B cell (primary cell): ENCODE measurements at regions not wholly inside any gene's neighbourhood (a gene's known extent, or its start where the extent isn't known, plus 50 kb on each side); places are given as distances from the start of the nearest gene placed in this dataset.

Source experiments
- ATAC-seq: fragments of 200-7000 bp; cut with Tn5 transposase; one replicate; pipeline ENCODE4 v1.10.0; 2021; ENCODE audit warnings: low read depth, mild to moderate bottlenecking, moderate number of reproducible peaks, moderate library complexity
- CTCF ChIA-PET: fragments of 350-600 bp; sonication (Branson Sonifier 250); formaldehyde crosslinking; loops from one replicate; lab custom pipeline; 2021; ENCODE audit warnings: antibody characterized with exemption, inconsistent platforms; lab: Charles Lee
- POLR2A ChIA-PET: fragments of 350-600 bp; sonication (Branson Sonifier 250); formaldehyde crosslinking; loops from one replicate; lab custom pipeline; 2021; ENCODE audit warnings: antibody characterized with exemption; lab: Charles Lee
- DNase-seq: peaks from one replicate; pipeline ENCODE4 v3.0.0; 2013
- H2AFZ ChIP-seq: 2 replicates; pipeline ENCODE4 v1.6.1; 2012; ENCODE audit warnings: mild to moderate bottlenecking, low read depth, low read length; ENCODE audit not compliant: insufficient read depth, poor library complexity, severe bottlenecking
- H3K27ac ChIP-seq, 2 donors: 1 replicate in 1 of 2; 2 replicates in 1 of 2; pipeline ENCODE4 v1.5.1; 2012 to 2013; ENCODE audit warnings: low read length in 2 of 2, mild to moderate bottlenecking in 2 of 2, moderate library complexity in 1 of 2
- H3K27me3 ChIP-seq, 4 experiments: fragments of 200-600 bp in 1 of 4; sonication (generic) in 1 of 4; replicated peaks in 1 of 4; 1 replicate in 2 of 4; 2 replicates in 2 of 4; pipeline versions ENCODE4 v1.6.1 to v1.7.0; 2013 to 2016; ENCODE audit warnings: low read length in 3 of 4, mild to moderate bottlenecking in 2 of 4, mixed read lengths in 1 of 4, moderate library complexity in 1 of 4; ENCODE audit not compliant: insufficient read depth in 4 of 4, control insufficient read depth in 3 of 4; ENCODE audit errors: control extremely low read depth in 1 of 4
- H3K36me3 ChIP-seq, 2 experiments: replicated peaks in 1 of 2; 1 replicate in 1 of 2; 2 replicates in 1 of 2; pipeline versions ENCODE4 v1.6.1 to v1.7.1; 2013; ENCODE audit warnings: low read length in 1 of 2; ENCODE audit not compliant: insufficient read depth in 2 of 2, control insufficient read depth in 1 of 2; ENCODE audit errors: control extremely low read depth in 1 of 2, extremely low read depth in 1 of 2
- H3K4me1 ChIP-seq, 2 donors: fragments of 200-600 bp in 1 of 2; sonication (generic) in 1 of 2; 1 replicate in 1 of 2; 2 replicates in 1 of 2; pipeline versions ENCODE4 v1.5.1 to v1.6.1; 2013 to 2017; ENCODE audit warnings: low read length in 2 of 2; ENCODE audit not compliant: control insufficient read depth in 2 of 2, insufficient read depth in 2 of 2
- H3K4me2 ChIP-seq: replicated peaks from 2 replicates; pipeline ENCODE3; 2012; ENCODE audit warnings: mild to moderate bottlenecking, low read depth, low read length; ENCODE audit not compliant: poor library complexity, severe bottlenecking
- H3K4me3 ChIP-seq, 5 experiments: fragments of 200-600 bp in 1 of 5; sonication (generic) in 1 of 5; 1 replicate in 3 of 5; 2 replicates in 2 of 5; pipeline versions ENCODE4 v1.5.1 to v1.7.0; 2011 to 2016; ENCODE audit warnings: low read length in 4 of 5, mild to moderate bottlenecking in 4 of 5, low read depth in 2 of 5, control low read depth in 1 of 5, moderate library complexity in 1 of 5; ENCODE audit not compliant: insufficient read depth in 1 of 5; ENCODE audit errors: control extremely low read depth in 1 of 5, extremely low read depth in 1 of 5
- H3K79me2 ChIP-seq: fragments of 200-600 bp; sonication (generic); one replicate; pipeline ENCODE4 v1.6.0; 2016; ENCODE audit warnings: low read length; ENCODE audit not compliant: control insufficient read depth, insufficient read depth
- H3K9ac ChIP-seq: fragments of 200-600 bp; sonication (generic); 2 replicates; pipeline ENCODE4 v1.6.1; 2017; ENCODE audit warnings: mild to moderate bottlenecking, low read length, moderate library complexity
- H3K9me3 ChIP-seq, 3 donors: one replicate each; pipeline versions ENCODE4 v1.6.1 to v1.7.1; 2013; ENCODE audit warnings: low read length in 2 of 3; ENCODE audit not compliant: control insufficient read depth in 2 of 3, insufficient read depth in 1 of 3; ENCODE audit errors: control extremely low read depth in 1 of 3
- H4K20me1 ChIP-seq: 2 replicates; pipeline ENCODE4 v1.6.0; 2012; ENCODE audit warnings: mild to moderate bottlenecking, low read length; ENCODE audit not compliant: insufficient read depth, control insufficient read depth, poor library complexity, severe bottlenecking
- H3K27ac Mint-ChIP-seq: one replicate; pipeline ENCODE4 v1.8.0; 2021; ENCODE audit warnings: mixed read lengths
- H3K27me3 Mint-ChIP-seq: one replicate; pipeline ENCODE4 v1.8.0; 2021; ENCODE audit warnings: mixed read lengths
- H3K4me1 Mint-ChIP-seq: one replicate; pipeline ENCODE4 v1.8.0; 2021; ENCODE audit warnings: mixed read lengths
- H3K4me3 Mint-ChIP-seq: one replicate; pipeline ENCODE4 v1.8.0; 2021; ENCODE audit warnings: mixed read lengths
- H3K9me3 Mint-ChIP-seq: one replicate; pipeline ENCODE4 v1.8.0; 2022; ENCODE audit warnings: mixed read lengths; ENCODE audit not compliant: insufficient read depth
- EZH2 ChIP-seq: IDR thresholded peaks from 2 replicates; pipeline ENCODE4 v1.6.1; 2012; ENCODE audit warnings: borderline replicate concordance, low read depth, mild to moderate bottlenecking, moderate library complexity, low read length; ENCODE audit not compliant: insufficient read depth, poor library complexity, severe bottlenecking
- WGBS: methylation state at CpG from one replicate; pipeline ENCODE4 v1.1.5; 2013; ENCODE audit warnings: missing lambda C conversion rate; ENCODE audit not compliant: insufficient coverage; 5-methylcytosine and 5-hydroxymethylcytosine counted together
- intact Hi-C: fragments of 100-400 bp; cut with micrococcal nuclease; formaldehyde crosslinking; loops from one replicate; pipeline ENCODE4 v1.10.0; 2022
- TF ChIP-seq, protein P1 (sequence below): fragments of 200-600 bp; IDR thresholded peaks from one replicate; pipeline ENCODE4 v1.8.0; 2022; ENCODE audit warnings: antibody characterized with exemption, mild to moderate bottlenecking

DNA sequence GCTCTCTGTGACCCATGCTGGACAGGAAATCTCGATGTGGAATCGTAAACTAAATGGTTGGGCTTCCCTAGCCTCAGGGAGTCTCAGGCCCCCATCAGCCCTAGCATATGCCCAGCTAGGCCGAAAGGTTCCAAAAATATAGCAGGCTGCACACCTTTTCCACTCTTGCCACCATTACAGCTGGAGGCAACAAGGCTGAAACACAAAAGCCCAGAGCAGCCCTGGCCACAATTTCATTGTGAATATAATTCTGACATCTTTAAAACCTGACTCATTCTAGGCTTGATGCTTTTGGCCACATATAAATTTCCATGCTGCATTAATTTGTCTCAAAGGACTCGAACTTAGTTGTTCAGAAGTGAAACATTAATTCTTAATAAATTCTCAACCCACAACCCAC lies 382.2 kb downstream of the GRIN2B start:
- POLR2A ChIA-PET: no interaction called here
- Histone ChIP-seq H3K27me3 (no peaks in the 10 kb centered on the region), H4K20me1 (no peaks in the 10 kb centered on the region), H3K9ac (no peak overlapping the region), H3K36me3 (no peaks in the 10 kb centered on the region), H3K27ac (no peak overlapping the region), H3K9me3 (no peaks in the 10 kb centered on the region), H2AFZ (no peak overlapping the region), H3K4me1 (no peaks in the 10 kb centered on the region), H3K79me2 (no peaks in the 10 kb centered on the region), H3K4me3 (no peak overlapping the region), H3K4me2 (no peak overlapping the region)
- Mint-ChIP-seq H3K4me1 (no peaks in the 10 kb centered on the region), H3K9me3 (no peaks in the 10 kb centered on the region), H3K27me3 (no peaks in the 10 kb centered on the region), H3K4me3 (no peak overlapping the region), H3K27ac (no peak overlapping the region)
- TF ChIP-seq, protein P1, sequence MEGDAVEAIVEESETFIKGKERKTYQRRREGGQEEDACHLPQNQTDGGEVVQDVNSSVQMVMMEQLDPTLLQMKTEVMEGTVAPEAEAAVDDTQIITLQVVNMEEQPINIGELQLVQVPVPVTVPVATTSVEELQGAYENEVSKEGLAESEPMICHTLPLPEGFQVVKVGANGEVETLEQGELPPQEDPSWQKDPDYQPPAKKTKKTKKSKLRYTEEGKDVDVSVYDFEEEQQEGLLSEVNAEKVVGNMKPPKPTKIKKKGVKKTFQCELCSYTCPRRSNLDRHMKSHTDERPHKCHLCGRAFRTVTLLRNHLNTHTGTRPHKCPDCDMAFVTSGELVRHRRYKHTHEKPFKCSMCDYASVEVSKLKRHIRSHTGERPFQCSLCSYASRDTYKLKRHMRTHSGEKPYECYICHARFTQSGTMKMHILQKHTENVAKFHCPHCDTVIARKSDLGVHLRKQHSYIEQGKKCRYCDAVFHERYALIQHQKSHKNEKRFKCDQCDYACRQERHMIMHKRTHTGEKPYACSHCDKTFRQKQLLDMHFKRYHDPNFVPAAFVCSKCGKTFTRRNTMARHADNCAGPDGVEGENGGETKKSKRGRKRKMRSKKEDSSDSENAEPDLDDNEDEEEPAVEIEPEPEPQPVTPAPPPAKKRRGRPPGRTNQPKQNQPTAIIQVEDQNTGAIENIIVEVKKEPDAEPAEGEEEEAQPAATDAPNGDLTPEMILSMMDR: no peak
- no peak for TF ChIP-seq EZH2
- intact Hi-C loops: no loop called here
- DNase-seq: no peak
- CTCF ChIA-PET: no interaction called here
- WGBS: 92% methylated on average over 3 of the region's 4 CpGs
- no peak for ATAC-seq

DNA sequence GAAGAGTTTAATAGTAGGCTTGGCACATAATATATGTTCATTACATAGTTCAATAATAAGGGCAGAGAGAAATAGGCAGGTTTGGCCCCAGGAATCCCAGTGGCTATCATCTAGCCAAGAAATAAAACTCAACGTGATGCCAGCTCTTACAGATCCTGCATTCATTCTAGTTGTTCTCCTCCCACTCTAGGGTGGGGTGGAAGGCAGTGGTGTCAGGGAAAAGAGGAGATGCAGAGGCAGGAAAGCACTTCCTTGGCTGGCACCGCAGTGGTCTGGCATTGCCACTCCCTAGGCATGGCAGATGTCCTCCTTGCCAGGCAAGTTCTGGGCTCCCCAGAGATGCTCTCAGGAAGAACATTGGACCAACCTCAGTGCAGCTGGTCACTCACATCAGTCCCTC lies 383.6 kb downstream of the GRIN2B start:
- ATAC-seq (no peak), DNase-seq (no peak)
- Histone ChIP-seq H3K79me2 (no peaks in the 10 kb centered on the region), H3K36me3 (no peaks in the 10 kb centered on the region), H4K20me1 (no peaks in the 10 kb centered on the region), H3K4me3 (no peak overlapping the region), H3K9ac (no peak overlapping the region), H2AFZ (no peak overlapping the region), H3K4me2 (no peak overlapping the region), H3K4me1 (no peaks in the 10 kb centered on the region), H3K27me3 (no peaks in the 10 kb centered on the region), H3K9me3 (no peaks in the 10 kb centered on the region), H3K27ac (no peak overlapping the region)
- ChIA-PET CTCF (no interaction called here), POLR2A (no interaction called here)
- 100% methylated on average over 1 of the region's 2 CpGs for WGBS
- Mint-ChIP-seq H3K27me3 (no peaks in the 10 kb centered on the region), H3K4me1 (no peaks in the 10 kb centered on the region), H3K9me3 (no peaks in the 10 kb centered on the region), H3K4me3 (no peak overlapping the region), H3K27ac (no peak overlapping the region)
- TF ChIP-seq, protein P1: no peak
- no peak for TF ChIP-seq EZH2
- intact Hi-C loops: no loop called here
